ENCODE measurements at regions not wholly inside any gene's neighbourhood (a gene's known extent, or its start where the extent isn't known, plus 50 kb on each side); places are given as distances from the start of the nearest gene placed in this dataset.
"Not testable (repeated sequence)": the region's sequence is repeated elsewhere in the genome, so short reads cannot be mapped to it uniquely, and the experiment has no call there.

DNA sequence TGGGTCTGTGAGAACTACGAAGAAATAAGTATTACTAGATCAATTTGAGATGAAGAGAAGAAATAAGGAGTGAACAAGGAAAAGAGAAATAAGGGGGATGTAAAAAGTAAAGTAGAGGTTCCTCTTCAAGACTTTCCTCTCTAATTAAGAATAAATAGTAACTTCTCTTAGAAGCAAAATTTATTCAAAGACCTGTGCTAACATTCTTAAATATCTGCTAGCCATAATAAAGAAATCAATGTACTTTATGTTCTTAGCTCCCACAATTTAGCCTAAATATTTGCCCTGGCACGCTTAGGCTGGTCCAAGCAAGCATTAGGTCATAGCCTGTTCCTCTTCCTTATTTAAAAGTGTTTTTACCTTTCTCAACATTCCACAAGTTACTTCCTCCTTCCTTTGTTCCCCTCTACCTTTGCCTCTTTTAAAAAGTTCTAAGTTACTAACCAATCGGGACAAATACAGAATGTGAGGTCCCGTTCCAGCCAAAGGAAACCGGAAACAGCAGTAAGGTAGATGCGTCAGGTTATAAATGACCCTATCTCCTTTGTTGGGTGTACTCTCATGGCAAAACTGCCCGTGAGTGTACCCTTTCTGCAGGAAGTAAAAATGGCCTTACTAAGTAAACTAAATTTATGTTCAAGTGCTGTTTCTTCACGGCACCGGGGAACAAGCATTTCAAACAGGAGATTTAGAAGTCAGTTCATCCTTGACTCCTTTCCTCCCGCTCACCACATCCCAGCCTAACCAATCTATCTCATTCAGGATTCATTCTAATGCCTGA is 86.2 kb upstream of the PLEKHM1 start:
- H3K79me2 ChIP-seq (ENCODE audit: low read length): peaks cover 86% of the 10 kb centered on the region
- H4K20me1 ChIP-seq (ENCODE audit: insufficient read depth, low read depth, low read length): not testable (repeated sequence)
- peaks cover 25% of the 10 kb centered on the region for H3K36me3 ChIP-seq (ENCODE audit: insufficient read depth, low read length)

DNA sequence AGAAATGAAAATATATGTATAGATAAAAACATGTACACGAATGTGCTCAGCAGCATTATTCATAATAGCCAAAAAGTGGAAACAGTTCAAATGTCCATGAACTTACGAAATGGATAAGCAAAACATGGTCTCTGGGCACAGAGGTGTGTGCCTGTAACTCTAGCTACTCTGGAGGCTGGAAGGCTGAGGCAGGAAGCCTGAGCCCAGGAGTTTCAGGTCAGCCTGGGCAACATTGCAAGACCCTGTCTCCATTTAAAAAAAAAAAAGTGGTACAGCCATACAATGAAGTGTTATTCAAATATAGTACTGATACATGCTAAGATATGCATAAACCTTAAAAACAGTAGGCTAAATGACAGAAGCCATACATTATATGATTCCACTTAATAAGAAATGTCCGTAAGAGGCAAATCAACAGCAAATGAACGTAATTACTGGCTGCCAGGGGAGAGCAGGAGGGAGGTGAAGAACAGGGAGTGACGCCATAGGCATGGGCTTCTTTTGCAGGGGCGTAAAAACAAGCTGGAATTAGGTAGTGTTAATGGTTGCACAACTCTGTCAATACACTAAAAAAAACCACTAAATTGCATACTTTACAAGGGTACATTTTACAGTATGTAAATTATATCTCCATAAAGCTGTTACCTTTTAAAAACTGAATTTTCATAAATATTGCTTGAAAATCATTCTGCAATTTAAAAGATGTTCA is 87.2 kb upstream of the PLEKHM1 start:
- Histone ChIP-seq H3K4me1 (ENCODE audit: low read length) (peaks cover 35% of the 10 kb centered on the region), H3K4me3 (ENCODE audit: low read length) (no peak overlapping the region), H3K27ac (ENCODE audit: low read length) (no peak overlapping the region), H3K27me3 (ENCODE audit: low read length) (no peaks in the 10 kb centered on the region), H3K79me2 (ENCODE audit: low read length) (peaks cover 96% of the 10 kb centered on the region), H3K36me3 (ENCODE audit: insufficient read depth, low read length) (peaks cover 33% of the 10 kb centered on the region), H3K9me2 (replicated peaks; ENCODE audit: insufficient read depth, low read length) (no peaks in the 10 kb centered on the region), H2AFZ (ENCODE audit: low read length) (no peak overlapping the region), H4K20me1 (ENCODE audit: insufficient read depth, low read depth, low read length) (peaks cover 3% of the 10 kb centered on the region; the same call in 1 of the 2 replicates), H3K9me3 (ENCODE audit: low read length) (no peaks in the 10 kb centered on the region), H3K4me2 (ENCODE audit: low read depth, low read length, poor library complexity, severe bottlenecking) (no peak overlapping the region), H3K9ac (ENCODE audit: low read length) (no peak overlapping the region)
- no peak for DNase-seq

More for the DNA sequence above, 86.2 kb upstream of the PLEKHM1 start:
- H3K27ac ChIP-seq (ENCODE audit: low read length); H3K9me3 ChIP-seq (ENCODE audit: low read length); H2AFZ ChIP-seq (ENCODE audit: low read length); H3K27me3 ChIP-seq (ENCODE audit: low read length); H3K9ac ChIP-seq (ENCODE audit: low read length); H3K9me2 ChIP-seq (replicated peaks; ENCODE audit: insufficient read depth, low read length); H3K4me3 ChIP-seq (ENCODE audit: low read length); H3K4me2 ChIP-seq (ENCODE audit: low read depth, low read length, poor library complexity, severe bottlenecking): not testable (repeated sequence)
- peaks cover 30% of the 10 kb centered on the region for H3K4me1 ChIP-seq (ENCODE audit: low read length)
- peak; percentile 47 for DNase-seq

DNA sequence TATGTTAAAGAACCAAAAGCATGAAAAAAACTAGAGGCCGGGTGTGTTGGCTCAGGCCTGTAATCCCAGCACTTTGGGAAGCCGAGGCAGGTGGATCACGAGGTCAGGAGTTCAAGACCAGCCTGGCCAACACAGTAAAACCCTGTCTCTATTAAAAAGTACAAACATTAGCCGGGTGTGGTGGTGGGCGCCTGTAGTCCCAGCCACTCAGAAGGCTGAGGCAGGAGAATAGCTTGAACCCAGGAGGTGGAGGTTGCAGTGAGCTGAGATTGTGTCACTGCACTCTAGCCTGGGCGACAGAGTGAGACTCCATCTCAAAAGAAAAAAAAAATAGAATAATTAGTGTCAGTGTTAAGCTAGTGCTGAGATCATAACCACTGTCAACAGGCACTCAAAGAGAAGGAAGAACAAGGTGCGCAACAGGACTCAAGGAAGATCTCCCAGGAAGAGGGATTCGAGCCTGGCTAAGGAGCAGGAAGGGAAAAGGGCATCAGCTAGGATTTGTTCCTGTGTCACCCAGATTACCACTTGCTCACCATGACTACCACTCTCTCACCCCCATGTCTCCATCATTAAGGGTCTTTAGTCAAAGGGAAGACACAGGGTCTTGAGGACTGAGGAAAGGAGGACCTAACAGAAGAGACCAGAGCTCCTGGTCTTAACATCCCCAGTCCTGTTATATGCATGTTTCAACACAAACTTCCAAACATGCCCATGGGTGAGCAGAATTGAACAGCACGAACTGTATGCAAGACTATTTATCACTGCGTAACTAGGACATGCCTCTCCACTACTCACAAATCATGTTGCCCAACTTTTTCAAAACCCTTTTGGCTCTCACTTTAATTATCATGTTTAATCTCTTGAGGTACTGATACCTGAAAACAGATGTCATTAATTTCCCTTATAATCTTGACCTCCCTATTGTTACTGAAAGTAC is 88.3 kb upstream of the PLEKHM1 start:
- H4K20me1 ChIP-seq (ENCODE audit: insufficient read depth, low read depth, low read length): peaks cover 3% of the 10 kb centered on the region; the same call in 1 of the 2 replicates
- no peaks in the 10 kb centered on the region for H3K9me2 ChIP-seq (replicated peaks; ENCODE audit: insufficient read depth, low read length)
- no peaks in the 10 kb centered on the region for H3K9me3 ChIP-seq (ENCODE audit: low read length)
- no peak overlapping the region for H3K4me2 ChIP-seq (ENCODE audit: low read depth, low read length, poor library complexity, severe bottlenecking)
- H3K79me2 ChIP-seq (ENCODE audit: low read length): peaks cover 100% of the 10 kb centered on the region
- no peak overlapping the region for H3K4me3 ChIP-seq (ENCODE audit: low read length)
- no peaks in the 10 kb centered on the region for H3K27me3 ChIP-seq (ENCODE audit: low read length)
- peaks cover 45% of the 10 kb centered on the region for H3K4me1 ChIP-seq (ENCODE audit: low read length)
- peaks cover 33% of the 10 kb centered on the region for H3K36me3 ChIP-seq (ENCODE audit: insufficient read depth, low read length)
- no peak overlapping the region for H3K9ac ChIP-seq (ENCODE audit: low read length)
- DNase-seq: peak; percentile 42
- H3K27ac ChIP-seq (ENCODE audit: low read length): no peak overlapping the region
- H2AFZ ChIP-seq (ENCODE audit: low read length): no peak overlapping the region

DNA sequence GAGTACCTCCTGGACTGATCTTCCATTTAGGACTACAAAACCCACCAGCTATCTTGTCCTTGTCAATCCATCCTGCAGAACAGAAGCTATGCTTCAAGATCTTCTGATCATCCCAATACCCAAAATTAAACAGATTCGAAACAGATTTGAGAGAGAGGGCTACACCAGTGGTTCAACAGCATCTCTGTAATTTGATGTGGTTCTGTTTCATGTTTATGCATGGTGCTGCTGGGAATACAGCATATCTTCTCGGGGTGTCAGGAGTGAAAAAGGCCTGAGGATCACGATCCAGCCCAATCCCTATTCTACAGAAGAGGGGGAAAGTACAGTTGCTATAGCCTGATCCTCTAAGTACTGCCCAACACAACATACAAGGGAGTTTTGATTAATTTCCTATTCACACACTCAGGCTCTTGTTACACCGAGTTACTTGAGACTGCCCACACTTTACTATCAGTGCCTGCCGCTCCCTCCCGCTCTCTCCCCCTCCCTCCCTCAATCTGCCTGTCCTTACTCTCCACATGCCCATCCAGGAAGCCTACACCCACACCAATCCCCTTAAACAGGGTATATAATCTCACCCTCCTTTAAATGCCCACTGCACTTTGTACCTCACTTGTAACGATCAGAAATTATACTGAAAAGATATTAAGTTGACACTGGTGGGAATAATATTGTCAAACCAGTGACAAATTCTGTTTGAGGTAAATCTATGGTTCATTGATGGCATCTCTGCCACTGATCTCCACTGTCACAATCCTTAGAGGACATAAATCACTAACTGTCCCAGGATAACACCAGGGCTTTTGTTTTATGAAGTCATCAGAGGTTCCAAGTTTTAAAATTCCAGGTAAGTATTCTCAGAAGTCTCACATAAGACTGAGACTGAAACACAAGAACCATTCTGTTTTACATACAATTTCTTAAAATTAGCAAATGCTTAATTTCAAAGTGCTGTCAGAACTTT is 89.3 kb upstream of the PLEKHM1 start:
- H3K27ac ChIP-seq (ENCODE audit: low read length): 0 out of 2 replicates have a peak overlapping the region, but pooled peaks have one; percentile 4
- DNase-seq: no peak

DNA sequence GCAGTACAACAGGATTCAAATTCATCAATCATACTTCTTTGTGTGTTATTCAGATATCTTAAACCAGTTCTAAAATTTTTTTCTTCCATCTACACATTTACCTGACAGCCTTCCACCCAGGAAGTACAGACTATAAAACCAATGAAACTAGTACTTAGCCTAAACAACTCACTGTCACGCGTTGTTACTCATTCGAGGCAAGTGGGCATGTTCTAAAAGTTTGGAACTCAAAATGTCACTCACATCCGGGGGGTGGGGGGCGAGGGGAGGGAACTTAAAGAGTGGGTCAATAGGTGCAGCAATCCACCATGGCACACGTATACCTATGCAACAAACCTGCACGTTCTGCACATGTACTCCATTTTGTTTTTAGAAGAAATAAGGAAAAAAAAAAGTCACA is 90.4 kb upstream of the PLEKHM1 start:
- Histone ChIP-seq H3K79me2 (ENCODE audit: low read length) (peaks cover 87% of the 10 kb centered on the region), H3K4me3 (ENCODE audit: low read length) (no peak overlapping the region)
- DNase-seq: peak; percentile 50

More for the DNA sequence above, 89.3 kb upstream of the PLEKHM1 start:
- H4K20me1 ChIP-seq (ENCODE audit: insufficient read depth, low read depth, low read length): peaks cover 3% of the 10 kb centered on the region; the same call in 1 of the 2 replicates
- H3K36me3 ChIP-seq (ENCODE audit: insufficient read depth, low read length): peaks cover 33% of the 10 kb centered on the region
- peaks cover 98% of the 10 kb centered on the region for H3K79me2 ChIP-seq (ENCODE audit: low read length)
- no peak overlapping the region for H3K4me2 ChIP-seq (ENCODE audit: low read depth, low read length, poor library complexity, severe bottlenecking)
- H3K9me2 ChIP-seq (replicated peaks; ENCODE audit: insufficient read depth, low read length): no peaks in the 10 kb centered on the region
- H3K27me3 ChIP-seq (ENCODE audit: low read length): no peaks in the 10 kb centered on the region
- H2AFZ ChIP-seq (ENCODE audit: low read length): no peak overlapping the region
- no peaks in the 10 kb centered on the region for H3K9me3 ChIP-seq (ENCODE audit: low read length)
- no peak overlapping the region for H3K4me3 ChIP-seq (ENCODE audit: low read length)
- peaks cover 45% of the 10 kb centered on the region for H3K4me1 ChIP-seq (ENCODE audit: low read length)
- no peak overlapping the region for H3K9ac ChIP-seq (ENCODE audit: low read length)

DNA sequence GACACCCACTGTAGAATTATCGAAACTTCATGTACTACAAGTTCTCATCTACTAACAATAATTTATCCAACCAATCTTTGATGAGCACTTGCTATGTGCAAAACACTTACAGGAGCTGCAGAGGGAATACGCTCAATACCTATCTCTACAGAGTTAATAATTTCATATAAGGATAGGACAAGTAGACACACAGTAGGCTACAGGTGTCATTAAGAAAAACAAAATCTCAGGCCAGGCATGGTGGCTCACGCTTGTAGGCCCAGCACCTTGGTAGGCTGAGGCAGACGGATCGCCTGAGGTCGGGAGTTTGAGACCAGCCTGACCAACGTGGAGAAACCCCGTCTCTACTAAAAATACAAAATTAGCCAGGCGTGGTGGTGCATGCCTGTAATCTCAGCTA is 91.3 kb upstream of the PLEKHM1 start:
- peak; percentile 36 for DNase-seq
- Histone ChIP-seq H3K9ac (ENCODE audit: low read length) (no peak overlapping the region), H3K36me3 (ENCODE audit: insufficient read depth, low read length) (peaks cover 22% of the 10 kb centered on the region), H3K4me1 (ENCODE audit: low read length) (peaks cover 38% of the 10 kb centered on the region), H4K20me1 (ENCODE audit: insufficient read depth, low read depth, low read length) (peaks cover 3% of the 10 kb centered on the region; the same call in 1 of the 2 replicates), H3K9me3 (ENCODE audit: low read length) (no peaks in the 10 kb centered on the region), H3K79me2 (ENCODE audit: low read length) (peaks cover 77% of the 10 kb centered on the region), H3K4me2 (ENCODE audit: low read depth, low read length, poor library complexity, severe bottlenecking) (no peak overlapping the region), H3K27me3 (ENCODE audit: low read length) (no peaks in the 10 kb centered on the region), H3K4me3 (ENCODE audit: low read length) (no peak overlapping the region), H2AFZ (ENCODE audit: low read length) (no peak overlapping the region), H3K27ac (ENCODE audit: low read length) (no peak overlapping the region), H3K9me2 (replicated peaks; ENCODE audit: insufficient read depth, low read length) (no peaks in the 10 kb centered on the region)

More for the DNA sequence above, 90.4 kb upstream of the PLEKHM1 start:
- Histone ChIP-seq H3K4me1 (ENCODE audit: low read length) (peaks cover 42% of the 10 kb centered on the region), H4K20me1 (ENCODE audit: insufficient read depth, low read depth, low read length) (peaks cover 3% of the 10 kb centered on the region; the same call in 1 of the 2 replicates), H3K9me3 (ENCODE audit: low read length) (no peaks in the 10 kb centered on the region), H3K27me3 (ENCODE audit: low read length) (no peaks in the 10 kb centered on the region), H3K27ac (ENCODE audit: low read length) (0 out of 2 replicates have a peak overlapping the region, but pooled peaks have one; percentile 4), H3K4me2 (ENCODE audit: low read depth, low read length, poor library complexity, severe bottlenecking) (no peak overlapping the region), H2AFZ (ENCODE audit: low read length) (no peak overlapping the region), H3K9ac (ENCODE audit: low read length) (no peak overlapping the region), H3K9me2 (replicated peaks; ENCODE audit: insufficient read depth, low read length) (no peaks in the 10 kb centered on the region), H3K36me3 (ENCODE audit: insufficient read depth, low read length) (peaks cover 26% of the 10 kb centered on the region)
